H9 (cell line): ENCODE measurements at regions not wholly inside any gene's neighbourhood (a gene's known extent, or its start where the extent isn't known, plus 50 kb on each side); places are given as distances from the start of the nearest gene placed in this dataset.

Experiments
- DNase-seq: peaks from one replicate; pipeline ENCODE4 v3.0.0-alpha.2; 2017
- H2AFZ ChIP-seq: one replicate; pipeline ENCODE4 v1.6.1; 2013; ENCODE audit warnings: mild to moderate bottlenecking, low read length, control low read depth, moderate library complexity
- H2AK5ac ChIP-seq: 2 replicates; pipeline ENCODE4 v1.6.1; 2013; ENCODE audit warnings: low read length, control low read depth, mixed read lengths; ENCODE audit not compliant: insufficient read length
- H2BK120ac ChIP-seq: one replicate; pipeline ENCODE4 v1.6.1; 2013; ENCODE audit warnings: low read depth, mild to moderate bottlenecking, low read length, control low read depth, inconsistent platforms; ENCODE audit not compliant: poor library complexity, severe bottlenecking
- H2BK12ac ChIP-seq: 2 replicates; pipeline ENCODE4 v1.6.1; 2013; ENCODE audit warnings: low read length, control low read depth, mixed read lengths, low read depth; ENCODE audit not compliant: insufficient read length
- H2BK15ac ChIP-seq: 2 replicates; pipeline ENCODE4 v1.6.1; 2013; ENCODE audit warnings: low read depth, low read length, control low read depth
- H2BK20ac ChIP-seq: one replicate; pipeline ENCODE4 v1.6.1; 2013; ENCODE audit warnings: low read depth, mild to moderate bottlenecking, low read length, control low read depth, inconsistent platforms; ENCODE audit not compliant: poor library complexity, severe bottlenecking
- H2BK5ac ChIP-seq: 2 replicates; pipeline ENCODE4 v1.6.1; 2013; ENCODE audit warnings: low read length, control low read depth, mixed read lengths; ENCODE audit not compliant: insufficient read length
- H3K14ac ChIP-seq: 2 replicates; pipeline ENCODE4 v1.6.1; 2013; ENCODE audit warnings: low read length, control low read depth; ENCODE audit not compliant: insufficient read depth
- H3K18ac ChIP-seq: 2 replicates; pipeline ENCODE4 v1.6.1; 2013; ENCODE audit warnings: low read depth, mild to moderate bottlenecking, mixed read lengths, low read length, control low read depth; ENCODE audit not compliant: insufficient read length
- H3K23ac ChIP-seq: 2 replicates; pipeline ENCODE4 v1.6.1; 2013; ENCODE audit warnings: low read length, control low read depth, mixed read lengths, low read depth; ENCODE audit not compliant: insufficient read length
- H3K23me2 ChIP-seq: 2 replicates; pipeline ENCODE4 v1.6.1; 2013; ENCODE audit warnings: low read depth, mild to moderate bottlenecking, mixed read lengths, low read length, control low read depth; ENCODE audit not compliant: insufficient read length, poor library complexity, severe bottlenecking
- H3K27ac ChIP-seq: 2 replicates; pipeline ENCODE4 v1.5.1; 2013; ENCODE audit warnings: low read length, control low read depth, mixed read lengths, low read depth; ENCODE audit not compliant: insufficient read length
- H3K27me3 ChIP-seq: 2 replicates; pipeline ENCODE4 v1.6.1; 2013; ENCODE audit warnings: low read length, control low read depth, inconsistent platforms; ENCODE audit not compliant: insufficient read depth
- H3K4ac ChIP-seq: 2 replicates; pipeline ENCODE4 v1.6.1; 2013; ENCODE audit warnings: low read depth, mild to moderate bottlenecking, control low read depth, inconsistent platforms, low read length, moderate library complexity
- H3K4me1 ChIP-seq: 2 replicates; pipeline ENCODE4 v1.6.1; 2013; ENCODE audit warnings: low read length, control low read depth, inconsistent platforms; ENCODE audit not compliant: insufficient read depth
- H3K4me2 ChIP-seq: 2 replicates; pipeline ENCODE4 v1.6.1; 2013; ENCODE audit warnings: low read length, control low read depth, mixed read lengths; ENCODE audit not compliant: insufficient read length, insufficient read depth
- H3K56ac ChIP-seq: 2 replicates; pipeline ENCODE4 v1.6.1; 2013; ENCODE audit warnings: low read depth, mild to moderate bottlenecking, mixed read lengths, low read length, control low read depth; ENCODE audit not compliant: insufficient read length
- H3K79me1 ChIP-seq: 2 replicates; pipeline ENCODE4 v1.6.1; 2013; ENCODE audit warnings: low read depth, mild to moderate bottlenecking, moderate library complexity, low read length, control low read depth, inconsistent platforms; ENCODE audit not compliant: insufficient read depth, poor library complexity, severe bottlenecking
- H3K79me2 ChIP-seq: 2 replicates; pipeline ENCODE4 v1.6.1; 2013; ENCODE audit warnings: low read length, control low read depth, inconsistent platforms; ENCODE audit not compliant: insufficient read depth
- H3K9ac ChIP-seq: 2 replicates; pipeline ENCODE4 v1.6.1; 2013; ENCODE audit warnings: low read length, control low read depth, mixed read lengths; ENCODE audit not compliant: insufficient read length; ENCODE audit errors: extremely low read depth
- H3K9me3 ChIP-seq: one replicate; pipeline ENCODE4 v1.6.1; 2013; ENCODE audit warnings: low read depth, low read length, inconsistent platforms; ENCODE audit not compliant: control insufficient read depth
- H3T11ph ChIP-seq: one replicate; pipeline ENCODE4 v1.6.1; 2013; ENCODE audit warnings: mild to moderate bottlenecking, low read length, control low read depth, inconsistent platforms
- H4K20me1 ChIP-seq: one replicate; pipeline ENCODE4 v1.6.1; 2013; ENCODE audit not compliant: control insufficient read depth, insufficient read length, insufficient read depth
- H4K5ac ChIP-seq: 2 replicates; pipeline ENCODE4 v1.6.1; 2013; ENCODE audit warnings: low read depth, mild to moderate bottlenecking, mixed read lengths, low read length, control low read depth; ENCODE audit not compliant: insufficient read length
- H4K8ac ChIP-seq: replicated peaks from 2 replicates; pipeline ENCODE4 v1.6.1; 2013; ENCODE audit warnings: low read length, control low read depth, mixed read lengths, low read depth; ENCODE audit not compliant: insufficient read length
- H4K91ac ChIP-seq: 2 replicates; pipeline ENCODE4 v1.6.1; 2013; ENCODE audit warnings: low read depth, mild to moderate bottlenecking, moderate library complexity, mixed read lengths, low read length, control low read depth; ENCODE audit not compliant: insufficient read length
- H3K27ac Mint-ChIP-seq, 3 experiments: 2 replicates in 2 of 3; 3 replicates in 1 of 3; pipeline ENCODE4 v1.8.0; 2020 to 2021; ENCODE audit warnings: mixed read lengths in 3 of 3, mild to moderate bottlenecking in 1 of 3, moderate library complexity in 1 of 3
- H3K27me3 Mint-ChIP-seq: 2 replicates; pipeline ENCODE4 v1.8.0; 2021; ENCODE audit warnings: low read depth, mild to moderate bottlenecking, moderate library complexity, mixed read lengths
- H3K36me3 Mint-ChIP-seq, 3 experiments: 2 replicates in 2 of 3; 3 replicates in 1 of 3; pipeline ENCODE4 v1.8.0; 2020 to 2021; ENCODE audit warnings: low read depth in 3 of 3, mixed read lengths in 3 of 3; ENCODE audit not compliant: insufficient read depth in 1 of 3
- H3K4me1 Mint-ChIP-seq, 2 experiments: 2 replicates each; pipeline ENCODE4 v1.8.0; 2020; ENCODE audit warnings: mixed read lengths in 2 of 2
- H3K4me3 Mint-ChIP-seq, 2 experiments: 2 replicates in 1 of 2; 3 replicates in 1 of 2; pipeline ENCODE4 v1.8.0; 2020 to 2021; ENCODE audit warnings: mild to moderate bottlenecking in 2 of 2, mixed read lengths in 2 of 2, moderate library complexity in 1 of 2
- H3K9me3 Mint-ChIP-seq, 2 experiments: 2 replicates in 1 of 2; 3 replicates in 1 of 2; pipeline ENCODE4 v1.8.0; 2020; ENCODE audit warnings: mild to moderate bottlenecking in 2 of 2, mixed read lengths in 2 of 2, moderate library complexity in 1 of 2
- WGBS: extraction: QIAGEN DNeasy Blood & Tissue Kit; methylation state at CpG from one replicate; pipeline ENCODE4 v1.1.7; 2013; ENCODE audit warnings: missing lambda C conversion rate, low lambda C conversion rate, mixed read lengths; ENCODE audit not compliant: insufficient read length; ENCODE audit errors: extremely low coverage; 5-methylcytosine and 5-hydroxymethylcytosine counted together
- TF ChIP-seq, protein P1 (sequence below): fragments of 200-600 bp; sonication (generic); conservative IDR thresholded peaks from 3 replicates; pipeline ENCODE4 v1.8.0; 2021; ENCODE audit warnings: antibody characterized with exemption, mild to moderate bottlenecking

- TF ChIP-seq, protein P1, sequence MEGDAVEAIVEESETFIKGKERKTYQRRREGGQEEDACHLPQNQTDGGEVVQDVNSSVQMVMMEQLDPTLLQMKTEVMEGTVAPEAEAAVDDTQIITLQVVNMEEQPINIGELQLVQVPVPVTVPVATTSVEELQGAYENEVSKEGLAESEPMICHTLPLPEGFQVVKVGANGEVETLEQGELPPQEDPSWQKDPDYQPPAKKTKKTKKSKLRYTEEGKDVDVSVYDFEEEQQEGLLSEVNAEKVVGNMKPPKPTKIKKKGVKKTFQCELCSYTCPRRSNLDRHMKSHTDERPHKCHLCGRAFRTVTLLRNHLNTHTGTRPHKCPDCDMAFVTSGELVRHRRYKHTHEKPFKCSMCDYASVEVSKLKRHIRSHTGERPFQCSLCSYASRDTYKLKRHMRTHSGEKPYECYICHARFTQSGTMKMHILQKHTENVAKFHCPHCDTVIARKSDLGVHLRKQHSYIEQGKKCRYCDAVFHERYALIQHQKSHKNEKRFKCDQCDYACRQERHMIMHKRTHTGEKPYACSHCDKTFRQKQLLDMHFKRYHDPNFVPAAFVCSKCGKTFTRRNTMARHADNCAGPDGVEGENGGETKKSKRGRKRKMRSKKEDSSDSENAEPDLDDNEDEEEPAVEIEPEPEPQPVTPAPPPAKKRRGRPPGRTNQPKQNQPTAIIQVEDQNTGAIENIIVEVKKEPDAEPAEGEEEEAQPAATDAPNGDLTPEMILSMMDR = no peak
- Mint-ChIP-seq H3K9me3 (peaks cover 28 to 34% of the 10 kb centered on the region in 2 experiments), H3K27ac (no peak overlapping the region), H3K4me1 (peaks cover 0 to 2% of the 10 kb centered on the region in 2 experiments; a peak in 1 of 4 replicates), H3K36me3 (peaks cover 8 to 24% (median 15%) of the 10 kb centered on the region in 3 experiments), H3K4me3 (no peak overlapping the region), H3K27me3 (no peaks in the 10 kb centered on the region; the same call in 1 of the 2 replicates)
- Histone ChIP-seq H3K79me1 (no peaks in the 10 kb centered on the region), H2AFZ (no peak overlapping the region), H3K23ac (no peak overlapping the region), H4K91ac (no peak overlapping the region), H3K4ac (no peak overlapping the region), H4K8ac (no peak overlapping the region), H3K27ac (no peak overlapping the region), H3K9ac (no peak overlapping the region), H4K5ac (no peak overlapping the region), H2BK5ac (no peak overlapping the region), H2BK15ac (no peak overlapping the region), H3T11ph (no peak overlapping the region), H3K14ac (no peak overlapping the region), H4K20me1 (no peaks in the 10 kb centered on the region), H2BK12ac (no peak overlapping the region), H3K9me3 (no peaks in the 10 kb centered on the region), H2AK5ac (no peak overlapping the region), H3K27me3 (no peaks in the 10 kb centered on the region), H3K79me2 (no peaks in the 10 kb centered on the region), H3K56ac (no peak overlapping the region), H3K4me1 (no peaks in the 10 kb centered on the region), H3K4me2 (no peak overlapping the region), H2BK120ac (no peak overlapping the region), H2BK20ac (no peak overlapping the region), H3K18ac (no peak overlapping the region), H3K23me2 (no peaks in the 10 kb centered on the region)
- DNase-seq = no peak
- WGBS = no CpG with 5 or more reads among the region's 1 CpG
These were observed 427.3 kb downstream of the DCDC2C start for GRCh38 chr2:4130651-4131050.
